B cell (primary cell): ENCODE measurements at regions not wholly inside any gene's neighbourhood (a gene's known extent, or its start where the extent isn't known, plus 50 kb on each side); places are given as distances from the start of the nearest gene placed in this dataset.

Experiments
- ATAC-seq: fragments of 200-7000 bp; cut with Tn5 transposase; one replicate; pipeline ENCODE4 v1.10.0; 2021; ENCODE audit warnings: low read depth, mild to moderate bottlenecking, moderate number of reproducible peaks, moderate library complexity
- CTCF ChIA-PET: fragments of 350-600 bp; sonication (Branson Sonifier 250); formaldehyde crosslinking; loops from one replicate; lab custom pipeline; 2021; ENCODE audit warnings: antibody characterized with exemption, inconsistent platforms; lab: Charles Lee
- POLR2A ChIA-PET: fragments of 350-600 bp; sonication (Branson Sonifier 250); formaldehyde crosslinking; loops from one replicate; lab custom pipeline; 2021; ENCODE audit warnings: antibody characterized with exemption; lab: Charles Lee
- DNase-seq: peaks from one replicate; pipeline ENCODE4 v3.0.0; 2013
- H2AFZ ChIP-seq: 2 replicates; pipeline ENCODE4 v1.6.1; 2012; ENCODE audit warnings: mild to moderate bottlenecking, low read depth, low read length; ENCODE audit not compliant: insufficient read depth, poor library complexity, severe bottlenecking
- H3K27ac ChIP-seq, 2 donors: 1 replicate in 1 of 2; 2 replicates in 1 of 2; pipeline ENCODE4 v1.5.1; 2012 to 2013; ENCODE audit warnings: low read length in 2 of 2, mild to moderate bottlenecking in 2 of 2, moderate library complexity in 1 of 2
- H3K27me3 ChIP-seq, 4 experiments: fragments of 200-600 bp in 1 of 4; sonication (generic) in 1 of 4; replicated peaks in 1 of 4; 1 replicate in 2 of 4; 2 replicates in 2 of 4; pipeline versions ENCODE4 v1.6.1 to v1.7.0; 2013 to 2016; ENCODE audit warnings: low read length in 3 of 4, mild to moderate bottlenecking in 2 of 4, mixed read lengths in 1 of 4, moderate library complexity in 1 of 4; ENCODE audit not compliant: insufficient read depth in 4 of 4, control insufficient read depth in 3 of 4; ENCODE audit errors: control extremely low read depth in 1 of 4
- H3K36me3 ChIP-seq, 2 experiments: replicated peaks in 1 of 2; 1 replicate in 1 of 2; 2 replicates in 1 of 2; pipeline versions ENCODE4 v1.6.1 to v1.7.1; 2013; ENCODE audit warnings: low read length in 1 of 2; ENCODE audit not compliant: insufficient read depth in 2 of 2, control insufficient read depth in 1 of 2; ENCODE audit errors: control extremely low read depth in 1 of 2, extremely low read depth in 1 of 2
- H3K4me1 ChIP-seq, 2 donors: fragments of 200-600 bp in 1 of 2; sonication (generic) in 1 of 2; 1 replicate in 1 of 2; 2 replicates in 1 of 2; pipeline versions ENCODE4 v1.5.1 to v1.6.1; 2013 to 2017; ENCODE audit warnings: low read length in 2 of 2; ENCODE audit not compliant: control insufficient read depth in 2 of 2, insufficient read depth in 2 of 2
- H3K4me2 ChIP-seq: replicated peaks from 2 replicates; pipeline ENCODE3; 2012; ENCODE audit warnings: mild to moderate bottlenecking, low read depth, low read length; ENCODE audit not compliant: poor library complexity, severe bottlenecking
- H3K4me3 ChIP-seq, 5 experiments: fragments of 200-600 bp in 1 of 5; sonication (generic) in 1 of 5; 1 replicate in 3 of 5; 2 replicates in 2 of 5; pipeline versions ENCODE4 v1.5.1 to v1.7.0; 2011 to 2016; ENCODE audit warnings: low read length in 4 of 5, mild to moderate bottlenecking in 4 of 5, low read depth in 2 of 5, control low read depth in 1 of 5, moderate library complexity in 1 of 5; ENCODE audit not compliant: insufficient read depth in 1 of 5; ENCODE audit errors: control extremely low read depth in 1 of 5, extremely low read depth in 1 of 5
- H3K79me2 ChIP-seq: fragments of 200-600 bp; sonication (generic); one replicate; pipeline ENCODE4 v1.6.0; 2016; ENCODE audit warnings: low read length; ENCODE audit not compliant: control insufficient read depth, insufficient read depth
- H3K9ac ChIP-seq: fragments of 200-600 bp; sonication (generic); 2 replicates; pipeline ENCODE4 v1.6.1; 2017; ENCODE audit warnings: mild to moderate bottlenecking, low read length, moderate library complexity
- H3K9me3 ChIP-seq, 3 donors: one replicate each; pipeline versions ENCODE4 v1.6.1 to v1.7.1; 2013; ENCODE audit warnings: low read length in 2 of 3; ENCODE audit not compliant: control insufficient read depth in 2 of 3, insufficient read depth in 1 of 3; ENCODE audit errors: control extremely low read depth in 1 of 3
- H4K20me1 ChIP-seq: 2 replicates; pipeline ENCODE4 v1.6.0; 2012; ENCODE audit warnings: mild to moderate bottlenecking, low read length; ENCODE audit not compliant: insufficient read depth, control insufficient read depth, poor library complexity, severe bottlenecking
- H3K27ac Mint-ChIP-seq: one replicate; pipeline ENCODE4 v1.8.0; 2021; ENCODE audit warnings: mixed read lengths
- H3K27me3 Mint-ChIP-seq: one replicate; pipeline ENCODE4 v1.8.0; 2021; ENCODE audit warnings: mixed read lengths
- H3K4me1 Mint-ChIP-seq: one replicate; pipeline ENCODE4 v1.8.0; 2021; ENCODE audit warnings: mixed read lengths
- H3K4me3 Mint-ChIP-seq: one replicate; pipeline ENCODE4 v1.8.0; 2021; ENCODE audit warnings: mixed read lengths
- H3K9me3 Mint-ChIP-seq: one replicate; pipeline ENCODE4 v1.8.0; 2022; ENCODE audit warnings: mixed read lengths; ENCODE audit not compliant: insufficient read depth
- CTCF ChIP-seq: fragments of 200-600 bp; IDR thresholded peaks from one replicate; pipeline ENCODE4 v1.8.0; 2022; ENCODE audit warnings: antibody characterized with exemption, mild to moderate bottlenecking
- EZH2 ChIP-seq: IDR thresholded peaks from 2 replicates; pipeline ENCODE4 v1.6.1; 2012; ENCODE audit warnings: borderline replicate concordance, low read depth, mild to moderate bottlenecking, moderate library complexity, low read length; ENCODE audit not compliant: insufficient read depth, poor library complexity, severe bottlenecking
- WGBS: methylation state at CpG from one replicate; pipeline ENCODE4 v1.1.5; 2013; ENCODE audit warnings: missing lambda C conversion rate; ENCODE audit not compliant: insufficient coverage; 5-methylcytosine and 5-hydroxymethylcytosine counted together
- intact Hi-C: fragments of 100-400 bp; cut with micrococcal nuclease; formaldehyde crosslinking; loops from one replicate; pipeline ENCODE4 v1.10.0; 2022

- Mint-ChIP-seq H3K9me3 (peaks cover 7% of the 10 kb centered on the region), H3K27me3 (peaks cover 22% of the 10 kb centered on the region), H3K4me1 (no peaks in the 10 kb centered on the region), H3K4me3 (no peak overlapping the region), H3K27ac (no peak overlapping the region)
- Histone ChIP-seq H3K27ac (no peak overlapping the region), H3K27me3 (no peaks in the 10 kb centered on the region), H3K79me2 (no peaks in the 10 kb centered on the region), H4K20me1 (no peaks in the 10 kb centered on the region), H3K9ac (no peak overlapping the region), H3K4me2 (no peak overlapping the region), H3K4me1 (no peaks in the 10 kb centered on the region), H2AFZ (no peak overlapping the region), H3K4me3 (no peak overlapping the region), H3K36me3 (no peaks in the 10 kb centered on the region), H3K9me3 (no peaks in the 10 kb centered on the region)
- 83% methylated on average over 3 of the region's 4 CpGs for WGBS
- DNase-seq, result no peak
- CTCF ChIA-PET, result no interaction called here
- no peak for ATAC-seq
- intact Hi-C loops, result no loop called here
- TF ChIP-seq CTCF, result no peak
- no peak for TF ChIP-seq EZH2
- POLR2A ChIA-PET, result no interaction called here
These were observed 99.5 kb downstream of the CHD9NB start for GRCh38 chr16:52953215-52953614.

- no peaks in the 10 kb centered on the region for H3K4me1 Mint-ChIP-seq
- no CpG with 5 or more reads among the region's 3 CpGs for WGBS
- Histone ChIP-seq H3K4me3 (no peak overlapping the region), H3K79me2 (no peaks in the 10 kb centered on the region), H4K20me1 (no peaks in the 10 kb centered on the region), H3K36me3 (no peaks in the 10 kb centered on the region), H3K27me3 (no peaks in the 10 kb centered on the region), H3K9ac (no peak overlapping the region), H3K27ac (no peak overlapping the region), H3K4me2 (no peak overlapping the region), H2AFZ (no peak overlapping the region), H3K4me1 (no peaks in the 10 kb centered on the region), H3K9me3 (peaks cover 2 to 6% (median 5%) of the 10 kb centered on the region in 3 donors)
- DNase-seq (no peak), ATAC-seq (no peak)
- peaks cover 16% of the 10 kb centered on the region for H3K27me3 Mint-ChIP-seq
- no peak overlapping the region for H3K27ac Mint-ChIP-seq
- no peak overlapping the region for H3K4me3 Mint-ChIP-seq
- ChIA-PET CTCF (no interaction called here), POLR2A (no interaction called here)
- TF ChIP-seq EZH2 (no peak), CTCF (no peak)
- H3K9me3 Mint-ChIP-seq, result peaks cover 8% of the 10 kb centered on the region
- intact Hi-C loops, result no loop called here
These were observed 103.8 kb downstream of the CHD9NB start for GRCh38 chr16:52948946-52949345.
